ENCODE measurements at regions not wholly inside any gene's neighbourhood (a gene's known extent, or its start where the extent isn't known, plus 50 kb on each side); places are given as distances from the start of the nearest gene placed in this dataset.
A peak's percentile ranks its signal among the peaks of the same experiment; 100 is the strongest.

DNA sequence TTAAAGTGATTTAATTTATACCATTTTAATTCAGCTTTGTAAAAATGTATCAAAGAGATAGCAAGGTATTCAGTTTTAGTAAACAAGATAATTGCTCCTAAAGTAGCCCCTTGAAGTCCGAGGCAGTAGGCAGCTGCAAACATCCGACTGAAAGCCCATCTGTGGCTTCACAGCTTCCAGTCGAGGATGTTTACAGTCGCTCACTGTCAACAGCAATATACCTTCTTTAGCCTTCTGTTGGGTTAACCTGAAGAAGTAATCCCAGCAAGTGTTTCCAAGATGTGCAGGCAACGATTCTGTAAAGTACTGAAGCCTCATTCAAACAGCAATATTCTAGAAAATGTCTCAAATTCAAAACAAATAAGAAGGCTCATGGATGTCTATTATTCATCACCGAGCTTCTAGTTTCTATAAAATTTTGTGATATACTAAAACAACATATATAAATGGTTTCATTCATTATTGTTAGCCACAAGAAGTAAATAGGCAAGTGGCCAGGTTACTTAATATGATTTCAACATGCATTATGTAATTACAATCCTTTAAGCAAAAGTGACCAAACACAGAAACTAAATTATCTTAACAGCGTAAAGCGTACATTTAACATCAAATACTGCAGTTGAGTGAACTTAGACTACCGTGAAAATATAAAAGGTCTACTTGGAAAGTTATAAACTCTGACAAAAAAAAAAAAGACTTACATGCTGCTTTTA, 115.0 kb downstream of the OGFRL1 start:
- no peak for TF ChIP-seq POLR2A (IDR thresholded peaks at IDR 0.05)
- TF ChIP-seq, protein P1, sequence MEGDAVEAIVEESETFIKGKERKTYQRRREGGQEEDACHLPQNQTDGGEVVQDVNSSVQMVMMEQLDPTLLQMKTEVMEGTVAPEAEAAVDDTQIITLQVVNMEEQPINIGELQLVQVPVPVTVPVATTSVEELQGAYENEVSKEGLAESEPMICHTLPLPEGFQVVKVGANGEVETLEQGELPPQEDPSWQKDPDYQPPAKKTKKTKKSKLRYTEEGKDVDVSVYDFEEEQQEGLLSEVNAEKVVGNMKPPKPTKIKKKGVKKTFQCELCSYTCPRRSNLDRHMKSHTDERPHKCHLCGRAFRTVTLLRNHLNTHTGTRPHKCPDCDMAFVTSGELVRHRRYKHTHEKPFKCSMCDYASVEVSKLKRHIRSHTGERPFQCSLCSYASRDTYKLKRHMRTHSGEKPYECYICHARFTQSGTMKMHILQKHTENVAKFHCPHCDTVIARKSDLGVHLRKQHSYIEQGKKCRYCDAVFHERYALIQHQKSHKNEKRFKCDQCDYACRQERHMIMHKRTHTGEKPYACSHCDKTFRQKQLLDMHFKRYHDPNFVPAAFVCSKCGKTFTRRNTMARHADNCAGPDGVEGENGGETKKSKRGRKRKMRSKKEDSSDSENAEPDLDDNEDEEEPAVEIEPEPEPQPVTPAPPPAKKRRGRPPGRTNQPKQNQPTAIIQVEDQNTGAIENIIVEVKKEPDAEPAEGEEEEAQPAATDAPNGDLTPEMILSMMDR (IDR thresholded peaks at IDR 0.05): no peak
- H3K27ac ChIP-seq: peak overlapping the region in 2 of 3 donors; percentile 7 to 57
- H3K9me3 ChIP-seq: no peaks in the 10 kb centered on the region
- no peaks in the 10 kb centered on the region for H3K27me3 ChIP-seq
- intact Hi-C loops (cut with DNase I): no loop called here
- H3K4me1 ChIP-seq: peaks cover 0 to 19% (median 4%) of the 10 kb centered on the region in 4 donors
- no peak for ATAC-seq
- no peaks in the 10 kb centered on the region for H3K36me3 ChIP-seq
- WGBS (ENCODE audit: insufficient coverage, low coverage, low lambda C conversion rate, missing lambda C conversion rate): 36% methylated on average over 9 of the region's 9 CpGs
- peak overlapping the region in 1 of 3 donors; percentile 0 for H3K4me3 ChIP-seq
- no peak for DNase-seq

DNA sequence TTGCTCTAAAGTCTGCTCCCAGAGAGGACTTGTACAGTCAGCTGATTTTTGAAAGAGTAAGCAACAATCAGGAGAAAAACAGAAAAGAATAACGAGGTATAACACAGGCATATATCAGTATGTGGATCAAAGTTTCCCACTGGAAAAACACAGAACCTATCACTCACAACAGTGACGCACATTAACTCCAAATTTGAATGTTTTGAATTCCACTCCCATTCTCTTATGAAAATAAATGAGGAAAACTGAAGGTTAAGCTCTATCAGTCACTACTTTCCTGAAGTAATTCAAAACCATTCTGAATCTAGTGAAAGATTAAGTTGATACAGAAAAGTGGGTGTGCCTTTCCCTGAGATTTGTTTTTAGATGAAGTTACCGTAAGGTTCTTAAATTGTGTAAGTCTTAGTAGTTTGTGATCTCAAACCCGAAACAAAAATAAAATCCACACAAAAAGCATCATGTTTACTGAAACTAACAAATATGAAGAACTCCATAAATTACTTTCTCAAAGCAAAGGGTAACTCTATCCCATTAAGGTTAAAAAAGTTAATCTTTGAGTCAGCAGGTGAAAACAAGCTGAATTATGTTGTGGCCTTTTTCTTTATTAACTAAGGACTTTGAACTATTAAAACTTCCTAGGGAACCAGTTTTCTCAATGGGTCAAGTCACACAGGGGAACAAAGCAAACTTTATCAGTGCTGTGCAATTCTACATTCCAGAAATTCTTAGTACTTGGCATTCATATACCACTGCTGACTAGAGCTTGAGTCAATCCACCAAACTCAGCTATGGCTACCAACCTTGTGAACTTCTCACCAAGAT, 115.7 kb downstream of the OGFRL1 start:
- Histone ChIP-seq H3K27me3 (no peaks in the 10 kb centered on the region), H3K36me3 (no peaks in the 10 kb centered on the region), H3K4me3 (peak overlapping the region in 1 of 3 donors; percentile 0), H3K27ac (peak overlapping the region in 2 of 3 donors; percentile 7 to 57), H3K4me1 (peaks cover 0 to 19% (median 4%) of the 10 kb centered on the region in 4 donors), H3K9me3 (no peaks in the 10 kb centered on the region)
- intact Hi-C loops (cut with DNase I): no loop called here
- DNase-seq (no peak), ATAC-seq (peak; percentile 85 to 95 (median 93))
- TF ChIP-seq, protein P1 (IDR thresholded peaks at IDR 0.05): no peak
- no peak for TF ChIP-seq POLR2A (IDR thresholded peaks at IDR 0.05)
- 17% methylated on average over 4 of the region's 4 CpGs for WGBS (ENCODE audit: insufficient coverage, low coverage, low lambda C conversion rate, missing lambda C conversion rate)

DNA sequence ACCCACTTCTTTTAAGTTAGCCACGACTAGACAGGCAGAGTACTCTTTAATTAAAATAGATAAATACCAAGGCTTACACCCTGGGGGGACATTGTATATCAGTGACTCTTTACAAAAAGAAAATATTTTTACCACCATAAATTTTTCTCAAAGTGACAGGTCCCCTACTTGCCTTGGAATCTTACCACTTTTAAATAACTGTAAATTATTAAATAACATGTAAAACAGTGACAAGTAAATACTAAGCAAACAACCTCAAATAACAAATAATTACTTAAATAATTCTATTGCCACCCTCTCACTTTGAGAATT, 116.3 kb downstream of the OGFRL1 start:
- TF ChIP-seq POLR2A (IDR thresholded peaks at IDR 0.05): no peak
- TF ChIP-seq, protein P1 (IDR thresholded peaks at IDR 0.05): no peak
- no peaks in the 10 kb centered on the region for H3K9me3 ChIP-seq
- no peak overlapping the region for H3K4me3 ChIP-seq
- DNase-seq: no peak
- peak overlapping the region in 1 of 3 donors; percentile 57 for H3K27ac ChIP-seq
- H3K27me3 ChIP-seq: no peaks in the 10 kb centered on the region
- H3K36me3 ChIP-seq: no peaks in the 10 kb centered on the region
- intact Hi-C loops (cut with DNase I): no loop called here
- 15% methylated on average over 1 of the region's 1 CpG for WGBS (ENCODE audit: insufficient coverage, low coverage, low lambda C conversion rate, missing lambda C conversion rate)
- ATAC-seq: no peak
- peaks cover 0 to 19% (median 4%) of the 10 kb centered on the region in 4 donors for H3K4me1 ChIP-seq

DNA sequence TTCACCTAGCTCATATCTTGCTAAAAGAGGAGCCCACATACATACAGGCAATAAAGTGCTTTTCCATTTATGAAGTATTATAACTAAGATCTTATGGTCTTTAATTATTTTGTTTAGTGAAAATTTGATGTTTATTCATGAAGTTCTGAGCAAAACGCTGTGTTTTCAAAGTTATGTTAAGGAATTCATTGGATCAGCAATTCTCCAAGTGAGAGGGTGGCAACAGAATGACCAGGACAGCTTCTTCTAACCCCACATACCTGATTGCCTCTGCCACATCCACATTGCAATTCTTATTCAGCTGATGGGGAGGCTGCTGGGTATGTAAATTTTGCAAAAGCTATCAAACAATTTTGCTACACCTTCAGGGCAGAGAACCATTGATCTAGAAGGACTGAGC, 116.8 kb downstream of the OGFRL1 start:
- intact Hi-C loops (cut with DNase I): no loop called here
- peak overlapping the region in 1 of 3 donors; percentile 57 for H3K27ac ChIP-seq

More for the DNA sequence above, 116.8 kb downstream of the OGFRL1 start:
- H3K4me1 ChIP-seq: peaks cover 0 to 21% (median 4%) of the 10 kb centered on the region in 4 donors
- no peaks in the 10 kb centered on the region for H3K9me3 ChIP-seq
- 20% methylated on average over 1 of the region's 1 CpG for WGBS (ENCODE audit: insufficient coverage, low coverage, low lambda C conversion rate, missing lambda C conversion rate)
- H3K36me3 ChIP-seq: no peaks in the 10 kb centered on the region
- ATAC-seq (no peak), DNase-seq (no peak)
- no peak overlapping the region for H3K4me3 ChIP-seq
- H3K27me3 ChIP-seq: no peaks in the 10 kb centered on the region
- TF ChIP-seq, protein P1 (IDR thresholded peaks at IDR 0.05): no peak
- no peak for TF ChIP-seq POLR2A (IDR thresholded peaks at IDR 0.05)
